HG03457 (cell line): ENCODE measurements at regions not wholly inside any gene's neighbourhood (a gene's known extent, or its start where the extent isn't known, plus 50 kb on each side); places are given as distances from the start of the nearest gene placed in this dataset.
"Not testable (repeated sequence)": the region's sequence is repeated elsewhere in the genome, so short reads cannot be mapped to it uniquely, and the experiment has no call there.

Experiments used
- ATAC-seq: cut with Tn5 transposase; IDR thresholded peaks from one replicate; pipeline ENCODE4 v1.9.1; 2021; ENCODE audit warnings: moderate number of reproducible peaks; ENCODE audit not compliant: unreplicated experiment

DNA sequence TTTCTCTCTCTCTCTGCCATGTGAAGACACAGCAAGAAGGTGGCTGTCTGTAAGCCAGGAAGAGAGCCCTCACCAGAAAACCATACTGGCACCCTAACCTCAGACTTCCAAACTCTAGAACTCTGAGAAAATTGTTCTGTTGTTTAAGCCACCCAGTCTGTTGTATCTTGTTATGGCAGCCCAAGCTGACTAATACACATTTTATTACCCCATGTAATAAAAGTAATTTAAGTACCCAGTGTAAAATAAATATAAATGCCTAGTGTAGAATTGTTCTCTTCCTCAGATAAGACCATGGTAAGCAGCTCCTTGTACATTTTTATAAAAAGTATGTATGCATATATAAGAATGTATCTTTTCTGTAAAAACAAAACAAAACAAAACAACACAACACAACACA is 119.7 kb downstream of the DTL start:
- ATAC-seq = no peak

GRCh38 chr1:212157252-212157651 is 121.7 kb downstream of the DTL start:
- ATAC-seq = no peak

DNA sequence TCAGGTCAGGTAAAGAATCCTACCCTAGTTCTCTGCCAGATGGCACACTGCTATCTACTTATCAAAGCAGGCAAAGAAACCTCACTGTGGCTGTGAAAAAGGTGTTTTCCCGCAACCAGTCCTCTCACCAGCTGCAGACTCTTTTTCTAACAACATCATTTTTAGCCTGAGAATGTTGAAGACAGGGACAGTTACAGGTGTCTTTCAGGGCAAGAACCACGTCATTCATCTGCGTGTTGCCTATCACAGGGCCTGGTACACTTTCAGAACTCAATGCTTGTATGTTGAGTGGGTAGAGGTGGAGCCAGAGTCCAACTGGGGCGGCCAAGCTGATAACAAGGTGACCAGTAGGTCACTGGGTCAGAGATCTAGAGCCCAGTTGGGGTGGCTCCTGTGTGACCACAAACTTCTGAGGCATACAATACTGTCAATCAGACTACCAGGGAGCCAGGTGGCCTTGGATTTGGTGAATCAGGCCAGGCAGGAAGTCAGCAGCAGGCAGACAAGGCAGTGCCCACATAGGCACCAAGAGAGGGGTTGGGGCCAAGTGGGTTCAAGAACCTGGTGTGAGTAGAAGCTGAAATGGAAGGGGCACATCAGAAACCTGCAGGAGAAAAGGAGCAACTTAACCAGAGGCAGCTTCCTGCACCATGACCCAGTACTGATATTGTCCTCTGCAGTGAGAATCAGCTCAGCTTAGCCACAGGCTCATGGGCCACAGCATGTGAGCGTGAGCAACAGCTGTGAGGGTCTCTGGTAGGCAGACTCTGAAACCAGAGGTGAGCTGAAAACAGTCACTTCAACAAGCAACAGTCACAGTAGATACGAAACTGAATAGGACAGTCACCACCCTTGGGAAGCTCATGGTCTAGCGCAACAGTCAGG is 123.6 kb downstream of the DTL start:
- ATAC-seq = no peak

GRCh38 chr1:212161231-212161781 is 123.9 kb upstream of the PPP2R5A start:
- no peak for ATAC-seq

- ATAC-seq = no peak
Observed at GRCh38 chr1:212162635-212163034, 122.6 kb upstream of the PPP2R5A start.

- ATAC-seq = no peak
Observed at GRCh38 chr1:212164095-212164872, 120.9 kb upstream of the PPP2R5A start.

- ATAC-seq = no peak
Observed at GRCh38 chr1:212166244-212166643, 119.0 kb upstream of the PPP2R5A start.

GRCh38 chr1:212166644-212167043 is 118.6 kb upstream of the PPP2R5A start:
- ATAC-seq = no peak

GRCh38 chr1:212167098-212167497 is 118.1 kb upstream of the PPP2R5A start:
- ATAC-seq = no peak

- ATAC-seq = no peak
Observed at GRCh38 chr1:212173567-212173966, 111.6 kb upstream of the PPP2R5A start.

DNA sequence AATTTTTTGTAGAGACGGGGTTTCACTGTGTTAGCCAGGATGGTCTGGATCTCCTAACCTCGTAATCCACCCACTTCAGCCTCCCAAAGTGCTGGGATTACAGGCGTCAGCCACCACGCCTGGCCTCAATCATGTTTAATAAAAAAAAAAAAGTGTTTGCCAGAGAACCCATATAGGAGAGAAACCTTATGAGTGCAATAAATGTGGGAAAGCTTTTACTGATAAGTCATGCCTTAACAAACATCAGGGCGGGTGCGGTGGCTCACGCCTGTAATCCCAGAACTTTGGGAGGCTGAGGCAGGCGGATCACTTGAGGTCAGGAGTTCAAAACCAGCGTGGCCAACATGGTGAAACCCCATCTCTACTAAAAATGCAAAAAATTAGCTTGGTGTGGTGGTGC is 110.9 kb upstream of the PPP2R5A start:
- not testable (repeated sequence) for ATAC-seq

DNA sequence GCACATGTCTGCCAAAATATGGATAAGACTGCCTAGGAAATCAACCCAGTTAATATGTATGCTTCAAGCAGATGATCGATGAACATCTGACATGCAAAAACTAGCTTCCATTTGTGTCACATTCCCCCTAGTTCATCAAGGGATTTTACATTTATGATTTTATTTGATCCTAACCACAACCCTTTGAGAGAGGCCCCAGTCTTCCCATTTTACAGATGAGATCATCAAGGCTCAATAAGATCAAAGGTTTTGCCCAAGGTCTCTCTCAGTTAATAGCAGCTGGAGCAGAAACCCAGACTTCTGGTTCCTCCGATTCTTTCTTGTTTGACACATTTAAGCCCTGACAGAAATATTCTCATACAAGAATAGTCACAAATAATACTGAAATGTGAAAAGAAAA is 107.7 kb upstream of the PPP2R5A start:
- no peak for ATAC-seq

- ATAC-seq = no peak
Observed at GRCh38 chr1:212178851-212179250, 106.4 kb upstream of the PPP2R5A start.

DNA sequence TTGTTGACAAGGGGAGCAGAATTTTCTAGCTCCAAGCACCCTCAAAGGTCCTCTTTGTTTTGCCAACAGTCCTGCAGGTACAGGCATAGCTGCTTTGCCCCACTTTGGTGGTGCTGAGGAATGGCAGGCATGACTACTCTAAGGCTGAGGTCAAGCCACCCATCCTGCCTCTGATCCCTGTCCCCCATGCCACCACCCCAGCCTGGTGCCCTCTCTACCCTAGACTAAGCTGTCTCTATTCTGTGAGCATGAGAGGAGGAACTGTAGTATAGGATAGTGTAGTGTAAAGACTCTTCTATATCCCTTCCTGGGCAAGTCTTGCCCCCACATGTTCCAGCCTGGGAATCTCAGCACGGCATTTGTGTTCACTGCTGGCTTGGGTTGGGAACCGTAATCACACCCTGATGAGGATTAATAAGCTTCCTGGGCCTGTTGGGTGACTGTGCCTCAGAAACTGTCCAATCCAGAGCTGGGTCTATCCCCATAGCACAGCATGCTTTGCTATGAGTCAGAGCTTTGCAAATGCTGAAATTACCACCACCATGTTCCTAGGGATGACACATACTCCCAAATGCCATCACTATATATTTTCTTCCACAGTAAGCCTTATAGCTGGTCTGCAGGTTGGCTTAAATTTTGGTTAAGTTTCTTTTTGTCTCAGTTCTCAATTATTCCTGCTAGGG is 105.7 kb upstream of the PPP2R5A start:
- no peak for ATAC-seq

DNA sequence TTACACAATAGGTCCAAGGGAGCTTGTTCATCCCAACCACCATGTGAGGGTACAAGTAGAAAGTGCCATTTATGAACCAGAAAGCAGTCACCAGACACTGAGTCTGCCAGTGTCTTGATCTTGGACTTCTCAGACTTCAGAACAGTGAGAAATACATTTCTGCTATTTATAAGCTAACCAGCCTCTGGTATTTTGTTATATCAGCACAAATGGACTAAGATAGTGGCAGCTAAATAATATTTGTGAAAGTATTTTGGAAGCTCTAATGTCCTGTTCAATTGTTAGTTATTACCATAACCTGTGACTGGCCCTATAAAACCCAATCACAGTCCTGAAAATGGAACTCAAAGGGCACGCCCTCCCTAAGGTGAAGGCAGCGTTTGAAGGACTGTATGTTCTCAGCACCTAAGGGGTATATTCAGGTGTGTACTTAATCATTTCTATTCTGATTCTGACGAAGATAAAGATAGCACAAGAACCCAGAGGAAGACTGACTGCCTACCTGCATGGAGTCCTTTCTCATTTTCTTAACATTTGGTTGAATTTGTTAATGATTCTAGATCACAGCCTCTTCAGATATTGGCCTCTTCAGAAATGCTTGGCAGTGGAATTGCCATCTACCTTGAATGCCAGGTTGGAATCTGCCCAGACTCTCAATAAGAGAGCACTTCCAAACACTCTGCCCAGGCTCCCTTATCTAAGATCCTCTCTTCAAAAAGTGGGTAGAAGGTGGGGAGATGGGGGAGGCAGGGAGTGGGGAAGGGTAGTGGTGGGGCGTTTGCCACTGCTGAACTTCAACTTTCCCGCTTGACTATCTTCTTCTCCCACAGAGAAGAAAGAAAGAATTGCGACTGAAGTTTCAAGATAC is 104.0 kb upstream of the PPP2R5A start:
- no peak for ATAC-seq

DNA sequence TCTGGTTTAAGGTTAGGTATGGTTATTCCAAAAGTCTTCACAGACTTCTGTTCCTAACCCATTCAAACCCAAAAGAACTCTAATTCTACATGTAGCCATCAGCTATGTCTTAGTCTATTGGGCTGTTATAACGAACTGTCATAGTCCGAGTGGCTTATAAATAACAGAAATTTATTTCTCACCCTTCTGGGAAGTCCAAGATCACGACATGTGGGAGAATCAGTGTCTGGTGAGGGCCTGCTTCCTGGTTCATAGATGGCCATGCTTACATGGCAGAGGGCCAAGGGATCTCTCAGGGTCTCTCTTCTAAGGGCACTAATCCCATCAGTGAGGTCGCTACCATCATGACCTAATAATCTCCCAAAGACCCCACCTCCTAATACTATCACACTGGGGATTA is 103.0 kb upstream of the PPP2R5A start:
- no peak for ATAC-seq

GRCh38 chr1:212182579-212182978 is 102.6 kb upstream of the PPP2R5A start:
- ATAC-seq = no peak

DNA sequence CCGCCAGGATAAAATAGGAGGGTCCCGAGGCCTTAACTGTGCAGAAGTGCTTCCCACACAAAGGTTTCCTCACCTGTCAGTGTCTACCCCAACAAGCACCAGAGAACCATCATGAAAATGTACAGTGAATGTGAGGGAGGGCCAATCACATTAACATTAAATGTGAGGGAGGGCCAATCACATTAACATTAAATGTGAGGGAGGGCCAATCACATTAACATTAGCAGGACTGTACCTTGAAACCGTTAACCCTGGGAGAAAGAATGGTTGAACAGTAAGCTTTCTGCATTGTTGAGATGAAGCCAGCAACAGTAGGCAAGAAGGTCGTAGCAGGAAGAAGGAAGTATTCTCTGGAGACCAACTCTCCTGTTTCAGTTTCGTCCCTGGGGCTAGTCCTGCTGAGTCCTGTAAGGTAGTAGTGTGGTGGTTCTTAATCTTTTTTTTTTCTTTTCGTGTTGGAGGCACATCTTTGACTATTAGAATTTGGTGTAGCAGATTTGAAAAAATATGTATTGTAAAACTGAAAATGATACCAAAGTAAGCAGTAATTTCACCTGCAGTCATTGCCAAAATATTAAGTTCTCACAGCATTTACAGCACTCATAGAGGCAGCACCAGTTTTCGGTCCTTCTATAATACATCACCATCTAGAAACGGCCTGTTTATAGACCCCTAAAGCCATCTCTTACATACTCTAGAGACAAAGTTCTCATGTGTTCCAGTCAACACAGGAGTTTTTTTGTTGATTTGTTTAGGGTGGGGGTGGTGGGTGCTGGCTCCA is 98.6 kb upstream of the PPP2R5A start:
- ATAC-seq = peak; percentile 99

DNA sequence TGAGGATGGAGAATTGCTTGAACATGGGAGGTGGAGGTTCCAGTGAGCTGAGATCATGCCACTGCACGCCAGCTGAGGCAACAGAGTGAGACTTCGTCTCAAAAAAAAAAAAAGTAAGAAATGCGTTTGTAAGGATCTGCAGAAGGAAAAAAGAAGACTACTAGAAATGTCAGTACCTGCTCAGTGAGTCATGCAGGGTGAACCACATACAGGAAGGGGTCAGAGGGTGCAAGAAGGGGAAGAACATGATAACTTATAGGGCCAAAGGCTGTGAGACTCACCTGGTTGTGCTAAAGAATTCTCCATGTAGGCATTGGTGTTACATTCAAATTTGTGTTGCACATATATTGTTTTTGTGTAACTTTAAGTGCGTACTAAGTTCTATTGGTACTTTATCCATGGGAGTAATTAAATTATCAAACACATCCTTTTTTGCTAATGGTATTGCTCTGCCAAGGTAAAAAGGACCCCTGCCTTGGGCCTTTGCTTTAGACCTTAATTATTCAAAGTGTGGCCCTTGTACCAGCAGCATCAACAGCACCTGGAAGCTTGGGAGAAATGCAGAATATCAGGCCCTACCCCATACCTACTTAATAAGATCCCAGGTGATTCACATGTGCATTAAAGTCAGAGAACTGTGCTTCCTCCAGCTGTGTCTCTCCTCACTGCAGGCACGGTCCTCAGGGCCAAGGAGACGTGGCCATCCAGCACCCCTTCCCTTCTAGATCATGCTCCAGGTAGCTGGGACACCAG is 96.4 kb upstream of the PPP2R5A start:
- no peak for ATAC-seq
